SK-N-SH (cell line): ENCODE measurements at regions not wholly inside any gene's neighbourhood (a gene's known extent, or its start where the extent isn't known, plus 50 kb on each side); places are given as distances from the start of the nearest gene placed in this dataset.
"Not testable (repeated sequence)": the region's sequence is repeated elsewhere in the genome, so short reads cannot be mapped to it uniquely, and the experiment has no call there.

Source experiments
- CHD2 ChIP-seq: fragments of 150-350 bp; IDR thresholded peaks from 2 replicates; pipeline ENCODE4 v1.6.1; 2018; ENCODE audit warnings: low read length; ENCODE audit not compliant: partially characterized antibody
- CTCF ChIP-seq: fragments of 200-600 bp; sonication (generic); IDR thresholded peaks from 2 replicates; pipeline ENCODE4 v1.6.1; 2017; ENCODE audit warnings: antibody characterized with exemption, mild to moderate bottlenecking, moderate library complexity
- EP300 ChIP-seq, 2 experiments: IDR thresholded peaks; 2 replicates each; pipeline versions ENCODE4 v1.4.0 to v1.6.1; 2012; ENCODE audit warnings: borderline replicate concordance in 1 of 2, low read depth in 1 of 2, low read length in 1 of 2
- GABPA ChIP-seq: IDR thresholded peaks from 2 replicates; pipeline ENCODE4 v1.4.0; 2012; ENCODE audit warnings: low read depth, mild to moderate bottlenecking
- JUND ChIP-seq: IDR thresholded peaks from 2 replicates; pipeline ENCODE4 v1.4.0; 2012
- MAX ChIP-seq: IDR thresholded peaks from 2 replicates; pipeline ENCODE4 v1.4.0; 2012; ENCODE audit warnings: low read depth
- MXI1 ChIP-seq: IDR thresholded peaks from 2 replicates; pipeline ENCODE4 v1.6.1; 2012; ENCODE audit warnings: mild to moderate bottlenecking, low read depth, low read length, improper control_type of control experiment
- PBX3 ChIP-seq: IDR thresholded peaks from 2 replicates; pipeline ENCODE4; 2012
- POLR2AphosphoS5 ChIP-seq: IDR thresholded peaks from 2 replicates; pipeline ENCODE4 v1.6.1; 2012; ENCODE audit warnings: low read depth, low read length
- RAD21 ChIP-seq: IDR thresholded peaks from 2 replicates; pipeline ENCODE4 v1.6.1; 2012; ENCODE audit warnings: mild to moderate bottlenecking, low read length
- RFX5 ChIP-seq: IDR thresholded peaks from 2 replicates; pipeline ENCODE4 v1.6.1; 2012; ENCODE audit warnings: mild to moderate bottlenecking, improper control_type of control experiment, low read length
- SIN3A ChIP-seq: IDR thresholded peaks from 2 replicates; pipeline ENCODE4 v1.6.1; 2012; ENCODE audit warnings: low read depth, mild to moderate bottlenecking, low read length, moderate library complexity, borderline replicate concordance
- TAF1 ChIP-seq: IDR thresholded peaks from 2 replicates; pipeline ENCODE4 v1.6.1; 2012; ENCODE audit warnings: low read depth, mild to moderate bottlenecking, low read length, moderate library complexity, borderline replicate concordance
- USF1 ChIP-seq: IDR thresholded peaks from 2 replicates; pipeline ENCODE4 v1.4.0; 2012; ENCODE audit warnings: low read depth, borderline replicate concordance

GRCh38 chrX:89635887-89636286, 285.8 kb upstream of the TGIF2LX start:
- TF ChIP-seq CTCF; USF1; PBX3; GABPA; JUND; EP300 (IDR thresholded peaks at IDR 0.05; ENCODE audit: borderline replicate concordance in 1 of 2, low read depth in 1 of 2, low read length in 1 of 2); SIN3A; MAX; POLR2AphosphoS5; TAF1; RFX5; MXI1; RAD21; CHD2: not testable (repeated sequence)
